ENCODE measurements at regions not wholly inside any gene's neighbourhood (a gene's known extent, or its start where the extent isn't known, plus 50 kb on each side); places are given as distances from the start of the nearest gene placed in this dataset.

- TF ChIP-seq MAX (IDR thresholded peaks at IDR 0.05) (no peak), REST (IDR thresholded peaks at IDR 0.05; ENCODE audit: low read depth) (no peak), NFIC (IDR thresholded peaks at IDR 0.05) (no peak), EP300 (IDR thresholded peaks at IDR 0.05; ENCODE audit: borderline replicate concordance) (no peak), ZBTB7A (IDR thresholded peaks at IDR 0.05; ENCODE audit: low read depth) (no peak), RAD21 (IDR thresholded peaks at IDR 0.05; ENCODE audit: low read depth) (no peak)
Measured at GRCh38 chr20:41895241-41896032, 277.3 kb upstream of the CHD6 start.
